GM12875 (cell line): ENCODE measurements at regions not wholly inside any gene's neighbourhood (a gene's known extent, or its start where the extent isn't known, plus 50 kb on each side); places are given as distances from the start of the nearest gene placed in this dataset.

Experiments used
- H3K4me3 ChIP-seq: one replicate; pipeline ENCODE4 v1.5.1; 2011; ENCODE audit warnings: low read depth, low read length, control low read depth
- TF ChIP-seq, protein P1 (sequence below): IDR thresholded peaks from 2 replicates; pipeline ENCODE4 v1.5.1; 2011; ENCODE audit warnings: low read depth, mild to moderate bottlenecking, control low read depth, inconsistent platforms, low read length, moderate library complexity, borderline replicate concordance; ENCODE audit not compliant: insufficient read depth

DNA sequence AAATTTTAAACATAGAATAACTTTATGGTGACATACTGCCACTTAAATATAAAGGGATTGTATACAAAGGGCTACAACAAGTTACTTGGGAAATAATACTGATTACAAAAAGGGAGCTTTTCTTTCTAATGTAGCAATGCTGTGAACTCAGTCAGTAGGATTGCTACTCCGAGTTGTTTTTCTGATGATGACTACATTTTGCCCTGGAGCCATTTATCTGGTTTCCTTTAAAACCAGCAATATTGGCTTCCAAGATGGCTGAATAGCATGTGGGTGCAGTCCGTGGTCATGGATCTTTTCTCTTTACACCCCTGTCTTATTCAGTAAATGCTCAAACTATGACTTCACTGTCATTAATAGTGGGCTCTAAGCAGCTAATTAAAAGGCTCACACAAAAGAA lies 92.6 kb upstream of the NEK7 start:
- TF ChIP-seq, protein P1, sequence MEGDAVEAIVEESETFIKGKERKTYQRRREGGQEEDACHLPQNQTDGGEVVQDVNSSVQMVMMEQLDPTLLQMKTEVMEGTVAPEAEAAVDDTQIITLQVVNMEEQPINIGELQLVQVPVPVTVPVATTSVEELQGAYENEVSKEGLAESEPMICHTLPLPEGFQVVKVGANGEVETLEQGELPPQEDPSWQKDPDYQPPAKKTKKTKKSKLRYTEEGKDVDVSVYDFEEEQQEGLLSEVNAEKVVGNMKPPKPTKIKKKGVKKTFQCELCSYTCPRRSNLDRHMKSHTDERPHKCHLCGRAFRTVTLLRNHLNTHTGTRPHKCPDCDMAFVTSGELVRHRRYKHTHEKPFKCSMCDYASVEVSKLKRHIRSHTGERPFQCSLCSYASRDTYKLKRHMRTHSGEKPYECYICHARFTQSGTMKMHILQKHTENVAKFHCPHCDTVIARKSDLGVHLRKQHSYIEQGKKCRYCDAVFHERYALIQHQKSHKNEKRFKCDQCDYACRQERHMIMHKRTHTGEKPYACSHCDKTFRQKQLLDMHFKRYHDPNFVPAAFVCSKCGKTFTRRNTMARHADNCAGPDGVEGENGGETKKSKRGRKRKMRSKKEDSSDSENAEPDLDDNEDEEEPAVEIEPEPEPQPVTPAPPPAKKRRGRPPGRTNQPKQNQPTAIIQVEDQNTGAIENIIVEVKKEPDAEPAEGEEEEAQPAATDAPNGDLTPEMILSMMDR: no peak
- no peak overlapping the region for H3K4me3 ChIP-seq

DNA sequence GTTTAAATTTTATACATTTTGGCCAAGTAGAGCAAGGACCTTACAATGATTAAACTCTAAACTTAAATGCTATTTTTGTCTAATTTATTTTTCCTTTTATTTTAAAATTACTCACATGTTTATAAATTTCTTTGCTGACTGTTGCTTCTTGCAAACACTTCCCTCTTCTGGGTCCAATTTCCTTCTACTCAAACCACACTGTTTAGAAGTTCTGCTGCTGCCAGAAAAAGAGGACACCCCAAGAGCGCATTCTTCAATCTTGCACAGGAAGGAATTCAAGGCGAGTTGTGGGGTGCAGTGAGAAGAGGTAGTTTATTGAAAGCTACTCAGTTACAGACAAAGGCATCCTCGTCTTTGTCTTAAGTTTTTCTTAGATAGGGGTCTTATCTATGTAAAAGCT lies 88.5 kb upstream of the NEK7 start:
- TF ChIP-seq, protein P1: no peak
- H3K4me3 ChIP-seq: no peak overlapping the region

DNA sequence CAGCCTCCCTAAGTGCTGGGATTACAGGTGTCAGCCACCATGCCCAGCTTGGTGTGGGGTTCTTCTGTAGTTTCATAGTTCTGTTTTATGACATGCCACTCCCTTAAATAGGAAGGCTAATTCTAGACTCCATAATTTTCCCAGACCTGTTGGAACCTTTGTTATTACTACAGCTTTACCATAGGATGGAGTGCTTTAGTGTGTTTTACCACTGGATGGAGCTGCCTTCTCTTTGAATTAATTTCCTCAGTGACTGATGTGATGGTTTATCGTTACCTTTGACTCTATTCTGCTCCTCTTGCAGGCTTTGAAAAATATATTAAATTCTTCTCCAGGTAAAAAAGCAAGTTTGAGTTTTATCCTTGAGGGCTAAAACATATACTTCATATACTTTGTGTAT lies 84.6 kb upstream of the NEK7 start:
- H3K4me3 ChIP-seq: no peak overlapping the region
- TF ChIP-seq, protein P1: no peak

DNA sequence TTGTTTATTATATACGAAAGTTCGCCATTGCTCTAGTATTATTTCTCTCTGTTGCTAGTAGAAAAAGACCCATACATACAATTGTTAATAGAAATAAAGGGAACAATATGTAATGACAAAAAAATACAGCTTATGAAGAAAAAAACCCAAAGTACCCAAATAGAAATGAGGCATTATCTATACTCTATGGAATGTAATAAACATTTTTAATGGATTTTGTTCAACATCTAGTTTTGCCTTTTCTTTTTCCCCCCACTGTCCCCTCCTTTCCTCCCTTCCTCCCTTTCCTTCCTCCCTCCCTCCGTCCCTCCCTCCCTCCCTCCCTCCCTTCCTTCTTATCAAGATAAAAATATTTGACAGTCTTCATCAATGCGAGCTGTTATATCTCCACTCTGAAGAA lies 81.5 kb upstream of the NEK7 start:
- TF ChIP-seq, protein P1: no peak

DNA sequence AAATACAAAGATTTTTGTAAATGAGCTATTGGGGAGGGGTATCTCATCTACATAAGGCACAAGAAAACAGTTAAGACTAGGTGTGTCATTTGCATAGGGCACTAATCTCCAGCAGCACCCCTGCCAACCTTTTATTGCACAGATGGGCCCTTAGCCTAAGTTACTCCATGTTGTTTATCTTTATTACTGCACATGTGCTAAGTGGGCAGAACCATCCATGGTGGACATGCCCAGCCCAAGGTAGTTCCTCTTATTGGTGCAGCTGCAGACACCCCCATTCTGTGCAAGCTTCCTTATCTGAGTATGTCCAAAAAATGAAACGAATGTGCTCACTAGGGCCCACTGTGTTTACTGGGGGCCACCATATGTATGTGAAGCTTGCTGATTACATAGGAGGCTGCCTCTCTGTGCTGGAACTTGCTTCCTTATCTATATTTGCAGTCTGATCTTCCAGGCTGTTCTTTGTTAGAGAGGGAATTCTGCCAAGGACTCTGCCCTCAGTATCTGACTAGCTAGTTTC lies 77.3 kb upstream of the NEK7 start:
- TF ChIP-seq, protein P1: no peak
- no peak overlapping the region for H3K4me3 ChIP-seq

More for the DNA sequence above, 81.5 kb upstream of the NEK7 start:
- H3K4me3 ChIP-seq: no peak overlapping the region

DNA sequence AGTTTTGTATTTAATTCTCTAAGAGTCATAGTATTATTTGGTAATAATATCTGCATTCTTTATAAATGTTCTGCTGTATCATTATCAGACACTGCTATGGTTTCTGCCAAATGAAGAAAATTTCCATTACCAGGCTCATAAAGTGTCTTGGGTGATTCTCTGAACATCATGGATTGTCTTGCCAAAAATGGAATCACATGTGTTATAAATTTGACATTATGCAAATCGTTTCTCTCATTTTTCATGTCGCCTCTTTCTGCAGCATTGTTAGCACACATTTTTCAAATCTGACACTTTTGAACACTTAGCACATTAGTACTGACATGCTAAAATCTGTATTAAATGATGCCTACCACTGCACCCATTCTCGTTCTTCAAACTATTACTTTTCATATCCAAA lies 74.2 kb upstream of the NEK7 start:
- TF ChIP-seq, protein P1: no peak

DNA sequence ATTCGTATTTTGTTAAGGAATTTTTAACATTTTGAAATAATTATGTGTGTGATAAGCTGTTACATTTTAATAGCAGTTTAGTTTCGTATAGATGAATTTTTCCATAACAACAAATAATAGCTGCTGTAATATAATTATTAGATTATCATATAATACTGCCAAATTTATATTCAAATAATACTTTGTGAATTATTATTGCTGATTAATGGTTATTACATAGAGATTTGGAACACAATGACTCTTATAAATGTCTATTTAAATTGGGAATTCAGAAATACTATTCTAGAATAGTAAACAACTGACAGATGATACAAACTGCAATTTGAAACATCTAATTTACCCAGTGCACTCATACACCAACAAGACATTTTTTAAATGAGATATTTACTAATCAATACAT lies 73.2 kb upstream of the NEK7 start:
- TF ChIP-seq, protein P1: no peak
- no peak overlapping the region for H3K4me3 ChIP-seq

More for the DNA sequence above, 74.2 kb upstream of the NEK7 start:
- no peak overlapping the region for H3K4me3 ChIP-seq
